Inflammatory macrophage (primary cell): ENCODE measurements at regions not wholly inside any gene's neighbourhood (a gene's known extent, or its start where the extent isn't known, plus 50 kb on each side); places are given as distances from the start of the nearest gene placed in this dataset.
"Not testable (repeated sequence)": the region's sequence is repeated elsewhere in the genome, so short reads cannot be mapped to it uniquely, and the experiment has no call there.

Experiments
- DNase-seq, 2 donors: peaks; one replicate each; pipeline ENCODE4 v3.0.0-alpha.2; 2020 to 2022

GRCh38 chr13:80685942-80686341 lies 345.0 kb upstream of the SPRY2 start:
- DNase-seq, result no peak

DNA sequence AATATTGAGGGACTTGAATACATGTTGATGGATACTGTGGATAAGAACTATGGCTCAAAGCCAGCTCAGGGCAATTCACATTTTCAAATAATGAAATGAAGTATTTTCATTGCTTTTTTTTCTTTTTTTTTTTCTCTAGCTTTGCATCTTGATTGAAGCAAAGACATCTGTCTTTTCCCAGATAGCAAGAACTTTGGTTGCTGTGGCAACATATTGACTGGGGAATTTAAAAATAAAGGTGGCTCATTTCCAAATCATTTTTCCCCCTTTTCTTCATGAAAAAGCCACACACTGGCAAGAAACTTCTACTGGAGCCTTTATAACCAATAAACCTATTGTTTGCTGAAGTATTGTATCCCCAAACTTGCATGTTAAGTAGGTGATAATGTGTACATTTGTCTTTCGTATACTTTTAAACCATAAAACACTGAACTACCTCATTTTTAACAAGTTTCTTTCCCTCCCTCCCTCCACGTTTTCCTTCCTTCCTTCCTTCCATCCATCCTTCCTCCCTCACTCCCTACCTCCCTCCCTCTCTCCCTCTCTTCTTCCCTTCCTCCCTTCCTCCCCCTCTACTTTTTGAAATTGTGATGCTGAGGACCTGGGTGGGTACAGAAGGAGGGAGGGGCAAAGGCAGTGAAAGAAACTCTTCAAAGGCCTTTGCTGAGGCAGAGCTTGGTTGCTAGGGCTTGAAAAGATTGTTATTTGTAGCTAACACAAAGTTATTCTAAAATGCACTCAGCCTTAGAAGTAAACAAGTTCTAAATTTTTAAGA lies 343.5 kb upstream of the SPRY2 start:
- no peak for DNase-seq

- no peak for DNase-seq
Observed at GRCh38 chr13:80680786-80681366, 339.9 kb upstream of the SPRY2 start.

GRCh38 chr13:80679423-80679822 lies 338.5 kb upstream of the SPRY2 start:
- DNase-seq, result no peak

DNA sequence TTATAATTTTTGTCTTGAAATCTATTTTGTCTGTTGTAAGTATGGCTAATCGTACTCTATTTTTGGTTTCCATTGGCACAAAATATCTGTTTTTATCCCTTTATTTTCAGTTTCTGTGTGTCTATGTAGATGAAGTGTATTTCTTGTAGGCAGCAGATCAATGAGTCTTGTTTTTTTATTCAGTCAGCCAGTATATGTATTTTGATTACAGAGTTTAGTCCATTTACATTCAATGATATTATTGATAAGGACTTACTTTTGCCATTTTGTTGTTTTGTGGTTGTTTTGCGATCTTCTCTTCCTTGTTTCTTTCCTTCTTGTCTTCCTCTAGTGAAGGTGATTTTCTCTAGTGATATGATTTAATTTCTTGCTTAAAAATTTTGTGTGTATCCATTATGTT lies 336.3 kb upstream of the SPRY2 start:
- DNase-seq, result no peak

- DNase-seq, result not testable (repeated sequence)
Observed at GRCh38 chr13:80675442-80675841, 334.5 kb upstream of the SPRY2 start.

DNA sequence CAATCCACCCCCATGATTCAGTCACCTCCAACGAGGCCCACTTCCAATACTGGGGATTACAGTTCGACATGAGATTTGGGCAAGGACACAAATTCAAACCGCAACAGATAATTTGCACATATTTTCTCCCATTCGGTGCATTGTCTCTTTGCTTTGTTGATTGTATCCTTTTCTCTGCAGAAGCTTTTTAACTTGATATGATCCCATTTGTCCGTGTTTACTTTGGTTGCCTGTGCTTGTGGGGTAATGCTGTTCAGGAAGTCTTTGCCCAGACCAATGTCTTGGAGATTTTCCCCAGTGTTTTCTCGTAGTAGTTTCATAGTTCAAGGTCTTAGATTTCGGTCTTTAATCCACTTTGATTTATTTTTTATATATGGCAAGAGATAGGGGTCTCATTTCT lies 330.8 kb upstream of the SPRY2 start:
- no peak for DNase-seq

DNA sequence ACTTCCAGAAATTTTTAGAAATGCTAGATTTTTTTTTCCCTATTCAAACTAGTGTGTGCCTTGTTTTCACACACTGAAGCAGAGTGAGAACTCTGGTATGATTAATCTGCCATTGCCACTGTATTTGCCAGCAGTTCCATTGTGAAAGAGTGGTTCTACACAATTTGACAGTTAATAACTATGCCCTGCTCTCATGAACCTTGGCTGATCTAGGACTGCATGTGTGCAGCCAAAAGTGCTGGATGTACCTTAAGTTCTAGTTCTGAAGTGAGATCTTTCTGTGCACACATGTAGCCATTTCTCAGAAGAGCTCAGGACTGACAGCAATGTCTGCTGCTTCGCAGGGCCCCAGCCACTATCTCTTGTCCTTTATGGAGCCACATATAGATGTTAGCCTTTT lies 328.2 kb upstream of the SPRY2 start:
- DNase-seq, result no peak

DNA sequence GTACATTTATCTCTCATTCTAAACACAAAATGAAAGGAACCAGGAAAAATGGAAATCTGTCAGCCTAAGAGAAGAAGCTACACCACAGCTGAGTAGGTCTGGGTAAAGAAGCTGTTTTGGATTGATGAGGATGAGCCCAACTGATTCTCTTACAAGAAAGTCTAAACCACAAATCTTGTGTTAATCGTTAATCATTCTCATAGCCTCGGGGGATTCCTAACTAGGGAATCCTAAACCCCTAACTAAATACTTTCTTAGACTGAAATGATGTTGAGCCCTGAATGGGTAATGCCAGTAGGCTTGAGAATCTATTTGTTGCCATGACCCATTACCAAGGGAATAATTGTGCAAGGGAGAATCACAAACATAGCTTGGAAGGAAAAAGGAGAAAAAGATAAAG lies 327.5 kb upstream of the SPRY2 start:
- DNase-seq, result no peak

DNA sequence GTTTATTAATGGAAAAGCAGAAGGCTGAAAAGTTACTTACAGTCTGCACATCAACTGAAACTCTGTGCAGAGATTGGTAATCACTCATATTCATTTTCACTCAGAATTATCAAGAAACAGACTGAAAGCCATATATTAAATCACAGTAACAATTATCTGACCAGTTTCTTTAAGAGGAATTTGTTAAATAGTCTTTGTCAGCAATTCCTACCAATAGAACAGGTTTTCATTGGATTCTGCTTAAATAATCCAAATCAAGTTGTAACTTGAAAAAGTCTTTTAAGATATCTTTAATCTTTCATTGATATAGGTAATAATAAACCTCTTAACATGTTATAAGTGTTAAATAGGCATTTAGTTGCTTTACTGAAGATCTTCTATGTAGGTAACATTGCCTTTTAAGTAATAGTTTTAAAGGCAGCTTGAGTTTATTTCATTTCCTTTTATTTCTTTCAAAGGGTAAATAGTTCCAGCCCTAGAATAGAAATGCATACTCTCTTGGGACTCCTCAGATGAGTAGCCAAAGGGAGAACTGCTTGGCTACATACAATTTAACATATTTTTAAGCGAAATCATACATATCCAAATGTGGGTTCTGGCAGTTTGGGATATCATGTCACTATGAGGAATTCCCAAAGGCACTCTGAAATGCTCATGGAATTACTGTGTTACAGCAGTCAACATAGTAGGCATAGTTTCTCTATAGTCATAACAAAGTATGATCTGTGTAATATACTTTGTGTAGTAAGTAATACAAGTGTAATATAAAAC lies 326.0 kb upstream of the SPRY2 start:
- DNase-seq, result no peak

- no peak for DNase-seq
Observed at GRCh38 chr13:80665792-80666333, 324.9 kb upstream of the SPRY2 start.

- no peak for DNase-seq
Observed at GRCh38 chr13:80664950-80665349, 324.0 kb upstream of the SPRY2 start.

GRCh38 chr13:80663788-80664187 lies 322.9 kb upstream of the SPRY2 start:
- no peak for DNase-seq

DNA sequence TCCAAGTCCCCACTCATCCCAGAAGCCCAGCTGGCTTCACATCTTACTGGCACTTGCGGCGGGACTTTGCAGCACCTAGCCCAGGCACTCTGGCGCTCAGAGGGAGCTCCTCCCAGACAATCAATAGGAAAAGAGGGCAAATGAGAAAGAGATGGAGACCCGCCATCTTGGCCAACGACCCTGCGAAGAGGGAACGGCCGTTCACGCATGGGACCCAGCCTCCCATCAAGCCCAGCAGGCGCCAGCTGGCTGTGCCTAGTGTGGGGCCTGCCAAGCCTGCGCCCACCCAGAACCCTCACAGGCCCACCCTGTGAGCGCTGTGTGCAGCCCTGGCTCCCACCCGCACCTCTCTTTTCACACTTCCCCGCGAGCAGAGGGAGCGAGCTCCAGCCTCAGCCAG lies 317.8 kb upstream of the SPRY2 start:
- DNase-seq, result no peak

DNA sequence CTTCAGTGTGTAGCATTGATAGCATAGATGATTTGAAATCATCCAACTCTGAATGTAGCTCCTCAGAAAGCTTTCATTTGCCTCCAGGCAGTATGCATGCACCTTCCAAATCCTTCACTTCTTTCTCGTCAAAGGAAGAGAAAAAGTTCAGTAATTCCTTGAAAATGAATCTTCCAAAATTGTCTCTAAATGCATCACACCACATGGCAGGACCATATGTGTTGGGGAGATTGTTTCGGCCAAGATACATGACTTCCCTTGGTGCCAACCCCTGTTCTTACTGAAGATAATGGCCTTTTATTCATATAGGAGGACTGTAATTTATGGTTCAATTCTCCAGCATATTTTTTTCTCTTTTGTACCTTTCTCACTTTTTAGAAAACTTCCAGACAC lies 315.6 kb upstream of the SPRY2 start:
- DNase-seq, result no peak

GRCh38 chr13:80655778-80656511 lies 315.0 kb upstream of the SPRY2 start:
- no peak for DNase-seq

DNA sequence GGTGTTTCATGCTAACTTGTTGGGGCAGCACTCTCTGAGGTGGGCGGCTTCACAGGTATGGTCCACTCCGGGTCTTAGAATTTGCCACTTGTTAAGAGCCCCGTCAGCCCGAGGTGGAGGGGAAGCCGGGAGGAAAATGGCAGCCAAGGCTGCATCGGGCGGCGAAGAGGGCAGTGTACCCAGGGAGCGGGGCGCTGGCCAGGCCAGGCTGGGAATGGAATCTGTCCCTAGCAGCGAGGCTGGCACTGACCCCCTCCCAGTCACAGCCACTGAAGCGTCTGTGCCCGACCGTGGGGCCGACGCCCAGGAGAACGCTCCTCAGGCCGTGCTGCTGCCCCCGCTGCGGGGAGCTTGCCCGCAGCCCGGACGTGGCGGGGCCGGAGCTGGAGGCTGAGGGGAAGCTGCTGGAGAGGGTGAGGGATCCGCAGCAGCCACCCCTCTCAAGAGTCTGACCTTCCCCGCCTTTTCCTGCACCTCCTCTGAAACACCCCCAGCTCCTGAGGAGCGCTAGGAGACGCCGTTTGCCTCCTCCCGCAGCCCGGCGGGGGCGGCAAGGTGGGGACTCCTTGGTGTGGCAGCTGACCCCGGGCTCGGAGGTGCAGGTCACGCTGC lies 313.8 kb upstream of the SPRY2 start:
- no peak for DNase-seq

DNA sequence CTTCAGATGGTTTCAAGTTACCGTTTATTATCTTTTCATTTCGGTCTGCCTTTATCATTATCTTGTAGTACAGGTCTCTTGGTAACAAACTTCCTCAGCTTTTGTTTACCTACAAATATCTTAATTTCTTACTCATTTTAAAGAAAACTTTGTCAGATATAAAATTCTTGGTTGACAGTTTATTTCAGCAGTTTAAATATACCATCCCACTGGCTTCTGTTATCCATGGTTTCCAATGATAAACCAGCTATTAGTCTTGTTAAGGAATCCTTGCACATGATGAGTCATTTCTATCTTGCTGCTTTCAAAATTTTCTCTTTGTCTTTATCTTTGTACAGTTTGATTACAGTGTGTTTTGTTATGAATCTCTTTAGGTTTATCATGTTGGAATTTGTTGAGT lies 308.3 kb upstream of the SPRY2 start:
- DNase-seq, result no peak

DNA sequence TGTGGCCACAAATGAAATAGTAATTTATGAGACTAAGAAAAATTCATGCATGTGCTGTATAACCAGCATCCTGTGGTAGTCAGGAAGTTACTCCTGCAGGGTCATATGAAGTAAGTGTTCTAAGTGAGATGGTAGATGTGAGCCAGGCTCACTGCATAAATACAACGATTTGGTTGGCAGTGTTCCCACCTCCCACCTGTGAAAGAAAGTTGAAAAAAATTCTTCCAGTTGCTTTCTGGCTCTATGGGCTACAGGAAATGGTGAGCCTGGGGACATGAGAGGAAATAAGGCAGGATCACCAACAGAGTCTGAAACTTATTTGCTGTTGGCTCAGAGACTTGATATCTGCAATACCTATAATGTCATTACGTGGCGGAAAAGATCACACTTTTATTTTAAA lies 301.7 kb upstream of the SPRY2 start:
- no peak for DNase-seq

GRCh38 chr13:80633251-80633650 lies 292.3 kb upstream of the SPRY2 start:
- no peak for DNase-seq

- DNase-seq, result no peak
Observed at GRCh38 chr13:80630685-80631121, 289.8 kb upstream of the SPRY2 start.

- no peak for DNase-seq
Observed at GRCh38 chr13:80618781-80619180, 277.9 kb upstream of the SPRY2 start.
